HG03175 (cell line): ENCODE measurements at regions not wholly inside any gene's neighbourhood (a gene's known extent, or its start where the extent isn't known, plus 50 kb on each side); places are given as distances from the start of the nearest gene placed in this dataset.
"Not testable (repeated sequence)": the region's sequence is repeated elsewhere in the genome, so short reads cannot be mapped to it uniquely, and the experiment has no call there.

ENCODE experiments used
- ATAC-seq: cut with Tn5 transposase; IDR thresholded peaks from one replicate; pipeline ENCODE4 v1.9.1; 2021; ENCODE audit warnings: mild to moderate bottlenecking, moderate library complexity; ENCODE audit not compliant: unreplicated experiment

GRCh38 chr4:114284629-114285028 lies 305.2 kb upstream of the ARSJ start:
- ATAC-seq = no peak

DNA sequence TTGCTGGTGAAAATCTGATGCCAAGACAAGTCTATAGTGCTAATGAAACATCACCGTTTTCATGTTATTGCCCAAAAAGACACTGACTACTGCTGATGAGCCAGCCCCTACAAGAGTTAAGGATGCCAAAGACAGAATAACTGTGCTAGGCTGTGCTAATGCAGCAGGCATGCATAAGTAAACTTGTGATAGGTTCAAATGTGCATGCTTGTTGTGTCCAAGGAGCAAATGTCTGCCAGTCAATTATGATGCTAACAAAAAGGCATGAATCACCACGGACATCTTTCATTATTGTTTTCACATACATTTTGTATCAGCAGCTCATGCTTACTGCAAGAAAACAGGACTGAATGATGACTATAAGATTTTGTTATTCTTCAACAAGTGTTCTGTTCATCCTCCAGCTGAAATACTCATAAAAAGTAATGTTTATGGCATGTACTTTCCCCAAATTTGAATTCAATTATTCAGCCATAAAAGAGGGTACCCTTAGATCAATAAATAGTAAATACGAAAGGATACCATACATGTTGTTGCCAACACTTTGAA lies 306.9 kb upstream of the ARSJ start:
- ATAC-seq = no peak

DNA sequence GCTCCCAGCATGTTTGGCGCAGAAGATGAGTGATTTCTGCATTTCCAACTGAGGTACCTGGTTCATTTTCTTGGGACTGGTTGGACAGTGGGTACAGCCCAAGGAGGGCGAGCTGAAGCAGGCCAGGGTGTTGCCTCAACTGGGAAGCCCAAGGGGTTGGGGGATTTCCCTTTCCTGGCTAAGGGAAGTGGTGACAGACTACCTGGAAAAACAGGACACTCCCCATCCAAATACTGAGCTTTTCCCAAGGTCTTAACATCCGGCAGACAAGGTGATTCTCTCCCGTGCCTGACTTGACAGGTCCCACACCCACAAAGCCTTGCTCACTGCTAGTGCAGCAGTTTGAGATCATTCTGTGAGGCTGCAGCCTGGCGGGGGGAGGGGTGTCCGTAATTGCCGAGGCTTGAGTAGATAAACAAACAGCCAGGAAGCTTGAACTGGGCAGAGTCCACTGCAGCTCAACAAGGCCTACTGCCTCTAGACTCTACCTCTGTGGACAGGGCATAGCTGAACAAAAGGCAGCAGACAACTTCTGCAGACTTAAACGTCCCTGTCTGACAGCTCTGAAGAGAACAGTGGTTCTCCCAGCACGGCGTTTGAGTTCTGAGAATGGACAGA lies 307.7 kb upstream of the ARSJ start:
- ATAC-seq = no peak

DNA sequence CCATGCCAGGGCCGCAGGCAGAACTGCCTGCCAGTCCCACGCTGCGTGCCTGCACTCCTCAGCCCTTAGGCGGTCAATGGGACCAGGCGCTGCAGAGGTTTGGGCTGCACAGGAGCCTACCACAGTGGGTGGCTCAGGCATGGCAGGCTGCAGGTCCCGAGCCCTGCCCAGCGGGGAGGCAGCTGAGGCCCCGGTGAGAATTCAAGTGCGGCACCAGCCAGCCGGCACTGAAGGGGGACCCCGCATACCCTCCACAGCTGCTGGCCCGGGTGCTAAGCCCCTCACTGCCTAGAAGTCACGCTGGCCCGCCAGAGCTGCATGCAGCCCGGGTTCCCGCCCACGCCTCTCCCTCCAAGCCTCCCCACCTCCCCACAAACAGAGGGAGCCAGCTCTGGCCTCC lies 302.5 kb upstream of the UGT8 start:
- ATAC-seq = no peak

GRCh38 chr4:114302472-114302871 lies 296.1 kb upstream of the UGT8 start:
- no peak for ATAC-seq

GRCh38 chr4:114304046-114304445 lies 294.6 kb upstream of the UGT8 start:
- ATAC-seq = no peak

DNA sequence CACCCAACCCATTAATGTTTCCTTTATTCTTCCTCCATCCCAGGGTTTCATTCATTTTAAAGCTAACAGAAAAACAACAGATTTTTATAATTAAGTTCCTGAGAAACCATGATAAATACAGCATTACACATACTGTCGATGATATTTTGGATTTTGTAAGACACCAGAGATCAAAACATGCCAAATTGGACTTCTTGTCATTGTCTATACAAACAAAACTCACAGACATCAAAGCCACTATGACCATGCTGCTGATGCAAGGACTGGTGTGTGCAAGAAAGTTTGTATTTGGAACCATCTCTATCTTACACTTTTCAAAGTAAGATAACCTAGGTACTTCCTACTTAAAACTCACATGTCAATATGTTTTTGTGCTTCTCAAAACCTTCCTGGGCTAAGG lies 294.0 kb upstream of the UGT8 start:
- no peak for ATAC-seq

- no peak for ATAC-seq
Observed at GRCh38 chr4:114306946-114307345, 291.7 kb upstream of the UGT8 start.

GRCh38 chr4:114310296-114310925 lies 288.2 kb upstream of the UGT8 start:
- ATAC-seq = no peak

DNA sequence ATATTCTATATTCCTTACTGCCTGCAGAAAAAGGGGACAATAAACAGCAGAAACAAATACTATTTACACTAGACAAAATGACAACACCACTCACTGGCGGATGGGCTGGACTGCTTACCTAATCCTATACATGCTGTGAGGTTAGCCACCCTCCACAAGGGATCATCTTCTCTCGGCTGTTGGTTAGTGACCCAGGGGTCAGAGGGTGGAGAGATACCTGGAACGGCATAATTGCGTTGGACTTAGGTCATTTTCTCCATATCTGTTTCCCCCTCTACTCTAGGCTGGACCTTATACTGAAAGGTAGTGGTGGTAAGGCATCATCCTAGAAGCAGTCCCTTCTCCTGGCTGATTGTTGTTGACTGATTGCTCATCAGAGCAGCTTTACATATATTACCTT lies 286.8 kb upstream of the UGT8 start:
- no peak for ATAC-seq

DNA sequence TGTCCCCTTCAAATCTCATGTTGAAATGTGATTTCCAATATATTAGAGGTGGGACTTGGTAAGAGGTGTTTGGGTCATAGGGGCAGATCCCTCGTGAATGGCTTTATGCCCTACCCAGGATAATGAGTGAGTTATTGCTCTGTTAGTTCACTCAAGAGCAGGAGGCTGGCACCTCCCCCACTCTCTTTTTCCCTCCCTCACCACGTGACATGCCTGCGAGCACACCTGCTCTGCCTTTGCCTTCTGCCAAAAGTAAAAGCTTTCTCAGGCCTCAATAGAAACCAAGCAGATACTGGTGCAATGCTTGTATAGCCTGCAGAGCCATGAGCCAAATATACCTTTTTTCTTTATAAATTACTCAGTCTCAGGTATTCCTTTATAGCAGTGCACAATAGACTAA lies 286.3 kb upstream of the UGT8 start:
- ATAC-seq = no peak

DNA sequence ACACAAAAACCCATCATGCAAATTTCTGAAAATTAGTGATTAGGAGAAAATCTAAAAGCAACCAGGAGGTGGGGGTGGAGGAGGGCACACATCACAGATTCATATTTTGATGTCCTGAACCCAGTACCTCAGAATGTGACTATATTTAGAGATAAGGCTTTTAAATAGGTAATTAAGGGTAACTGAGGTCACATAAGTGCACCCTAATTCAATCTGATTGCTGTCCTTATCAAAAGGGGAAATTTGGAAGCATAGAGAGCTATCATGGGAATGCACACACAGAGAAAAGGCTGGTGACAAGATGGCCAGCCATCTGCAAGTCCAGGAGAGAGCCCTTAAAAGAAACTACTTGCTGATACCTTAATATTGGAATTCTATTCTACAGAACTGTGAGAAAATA lies 281.8 kb upstream of the UGT8 start:
- ATAC-seq = no peak

- ATAC-seq = no peak
Observed at GRCh38 chr4:114317564-114317963, 281.0 kb upstream of the UGT8 start.

DNA sequence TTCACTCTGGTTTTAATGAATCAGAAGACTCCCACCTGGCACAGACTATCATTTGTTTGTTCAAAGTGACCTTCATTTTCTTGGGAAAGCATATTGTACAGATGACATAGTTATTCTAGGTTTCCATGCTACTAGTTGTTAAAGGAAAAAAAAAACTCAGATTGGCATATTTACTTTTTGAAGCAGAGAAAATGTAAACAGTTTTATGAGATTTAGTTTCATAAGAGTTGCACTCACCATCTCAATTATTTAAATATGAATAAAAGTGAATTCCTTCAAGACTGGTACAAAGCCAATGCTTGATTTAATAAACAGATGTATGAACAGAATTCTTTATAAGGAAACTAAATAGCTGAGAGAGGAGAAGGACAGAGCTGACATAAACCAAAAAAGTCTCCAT lies 280.3 kb upstream of the UGT8 start:
- ATAC-seq = no peak

DNA sequence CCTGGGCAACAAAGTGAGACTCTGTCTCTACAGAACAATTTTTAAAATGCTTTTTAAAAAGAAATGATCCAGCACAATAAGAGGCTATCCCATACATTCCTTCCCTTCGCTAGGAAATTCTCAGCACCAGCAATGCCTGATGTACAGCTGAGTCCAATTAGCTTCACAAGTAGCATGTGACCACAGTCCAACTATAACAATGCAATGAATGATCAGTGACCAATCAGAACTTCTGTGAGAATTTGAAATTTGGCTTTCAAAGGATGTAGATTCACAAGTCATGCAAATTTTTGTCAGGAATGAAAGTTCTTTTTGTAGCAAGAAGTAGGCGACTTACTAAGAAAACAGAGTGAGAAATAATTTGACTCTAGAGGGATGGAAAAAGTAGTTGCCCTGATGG lies 278.5 kb upstream of the UGT8 start:
- no peak for ATAC-seq

DNA sequence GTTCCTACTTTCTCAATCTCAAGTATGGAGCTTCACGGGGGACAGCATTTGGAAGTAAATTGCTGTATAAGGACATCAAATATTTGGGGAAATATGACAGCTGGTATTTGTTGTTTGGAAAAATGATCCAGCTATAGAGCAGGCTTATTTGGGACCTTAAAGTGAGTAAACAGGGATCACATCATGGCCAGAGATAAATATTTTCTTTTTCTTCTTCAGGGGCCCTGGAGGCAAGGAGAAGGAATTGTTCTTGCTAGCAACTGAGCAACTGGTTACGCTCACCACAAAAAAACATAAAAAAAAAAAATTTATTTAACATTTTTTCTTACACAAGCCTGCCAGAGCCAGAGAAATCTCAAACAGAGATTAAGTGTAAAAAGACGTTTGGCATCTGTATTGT lies 277.2 kb upstream of the UGT8 start:
- ATAC-seq = no peak

DNA sequence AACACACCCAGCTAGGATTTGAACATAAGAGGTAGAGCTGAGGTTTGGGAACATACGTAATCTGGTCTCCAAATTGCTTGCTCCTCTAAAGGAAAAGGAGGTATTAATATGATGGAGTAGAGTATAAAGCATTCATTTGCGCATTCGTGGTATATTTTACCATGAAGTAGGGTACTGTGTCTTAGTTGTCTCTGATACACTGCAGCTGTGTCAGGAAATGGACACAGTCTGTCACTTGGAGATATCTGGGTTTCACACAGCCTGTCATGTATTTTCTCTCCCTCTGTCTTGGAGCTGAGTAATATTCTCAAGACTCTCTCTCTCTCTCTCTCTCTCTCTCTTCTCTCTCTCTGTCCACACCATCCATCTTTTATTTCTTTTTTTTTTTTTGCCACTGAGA lies 274.8 kb upstream of the UGT8 start:
- no peak for ATAC-seq

- no peak for ATAC-seq
Observed at GRCh38 chr4:114326358-114326757, 272.2 kb upstream of the UGT8 start.

DNA sequence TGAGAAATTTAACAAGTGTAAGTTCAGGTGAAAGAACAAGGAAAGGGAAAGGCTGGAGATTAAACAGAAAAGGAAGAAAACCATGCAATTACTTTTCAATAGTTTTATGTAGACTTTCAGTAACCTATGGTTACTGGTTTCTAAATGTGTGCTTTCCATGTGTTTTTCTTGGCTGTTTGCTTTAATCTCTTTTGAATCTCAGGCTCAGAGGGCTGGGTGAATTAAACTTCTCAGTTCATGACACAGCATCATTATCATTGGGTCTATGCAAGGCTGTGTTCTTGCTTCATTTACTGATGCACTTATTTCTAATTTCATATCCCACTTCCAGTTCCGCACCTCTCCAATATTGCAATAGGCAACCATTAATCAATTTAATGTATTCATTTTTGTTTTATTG lies 266.5 kb upstream of the UGT8 start:
- no peak for ATAC-seq

GRCh38 chr4:114334363-114334762 lies 264.2 kb upstream of the UGT8 start:
- not testable (repeated sequence) for ATAC-seq

GRCh38 chr4:114334884-114335330 lies 263.7 kb upstream of the UGT8 start:
- ATAC-seq = no peak

DNA sequence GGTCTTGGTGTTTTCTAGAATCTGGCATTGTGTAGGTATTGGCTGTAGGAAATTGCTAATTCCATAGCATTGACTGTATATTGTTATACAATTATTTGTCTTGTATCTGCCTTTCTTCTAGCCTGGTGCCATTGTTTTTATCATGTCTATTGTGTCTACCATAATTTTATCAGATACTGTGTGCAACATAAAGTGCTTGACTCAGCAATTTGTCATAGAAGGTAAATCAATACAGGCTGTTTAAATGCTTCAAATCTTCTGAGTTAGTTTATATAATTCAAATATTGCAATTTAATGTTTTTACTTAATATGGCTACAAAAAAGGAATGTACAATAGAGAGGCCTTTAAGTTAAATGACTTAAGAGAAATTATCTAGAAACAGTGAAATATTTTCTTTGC lies 263.3 kb upstream of the UGT8 start:
- no peak for ATAC-seq

DNA sequence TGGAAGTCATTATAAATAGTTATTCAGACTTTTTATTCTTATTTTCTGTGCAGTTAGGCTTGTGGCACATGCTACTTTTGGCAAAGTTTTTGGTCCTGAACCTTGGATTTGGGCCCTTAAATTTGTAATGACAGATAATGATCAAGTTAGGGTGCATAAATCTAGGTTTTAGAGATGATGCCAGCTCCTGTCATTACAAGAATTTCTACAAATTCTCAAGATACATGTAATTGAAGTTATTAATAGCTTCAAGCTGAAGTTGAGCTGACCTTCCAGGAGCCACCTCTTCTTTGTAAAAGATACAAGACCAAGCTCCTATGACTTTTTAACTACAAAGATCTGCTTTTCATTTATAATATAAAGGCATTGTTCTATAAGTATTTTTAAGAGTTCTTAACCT lies 255.6 kb upstream of the UGT8 start:
- ATAC-seq = no peak
